ENCODE measurements at regions not wholly inside any gene's neighbourhood (a gene's known extent, or its start where the extent isn't known, plus 50 kb on each side); places are given as distances from the start of the nearest gene placed in this dataset.

DNA sequence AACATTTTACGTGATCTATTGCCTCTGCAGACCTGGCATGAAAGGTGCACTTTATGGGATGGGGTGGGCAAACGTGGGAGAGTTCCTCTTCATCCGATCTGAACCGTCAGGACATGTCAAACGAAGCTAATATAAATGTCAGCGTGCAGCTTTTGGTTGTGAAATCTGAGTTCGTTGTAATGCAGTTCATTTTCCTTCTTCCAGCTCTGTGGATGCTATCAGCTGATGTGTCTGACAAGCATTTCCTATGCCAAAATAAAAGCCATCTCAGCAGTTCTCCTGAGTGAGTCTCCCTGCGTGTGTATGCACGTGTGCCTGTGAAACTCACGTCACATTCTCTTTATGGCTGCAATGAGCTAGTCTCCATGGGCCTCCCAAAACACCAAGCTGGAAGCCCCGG, 512.3 kb downstream of the MCTP2 start:
- H3K4me3 ChIP-seq (ENCODE audit: low read depth, low read length) = no peak overlapping the region
- DNase-seq (ENCODE audit: low read depth) = no peak

- no peak for DNase-seq (ENCODE audit: low read depth)
- H3K4me3 ChIP-seq (ENCODE audit: low read depth, low read length) = no peak overlapping the region
These were observed 512.9 kb downstream of the MCTP2 start for GRCh38 chr15:94744080-94744793.

DNA sequence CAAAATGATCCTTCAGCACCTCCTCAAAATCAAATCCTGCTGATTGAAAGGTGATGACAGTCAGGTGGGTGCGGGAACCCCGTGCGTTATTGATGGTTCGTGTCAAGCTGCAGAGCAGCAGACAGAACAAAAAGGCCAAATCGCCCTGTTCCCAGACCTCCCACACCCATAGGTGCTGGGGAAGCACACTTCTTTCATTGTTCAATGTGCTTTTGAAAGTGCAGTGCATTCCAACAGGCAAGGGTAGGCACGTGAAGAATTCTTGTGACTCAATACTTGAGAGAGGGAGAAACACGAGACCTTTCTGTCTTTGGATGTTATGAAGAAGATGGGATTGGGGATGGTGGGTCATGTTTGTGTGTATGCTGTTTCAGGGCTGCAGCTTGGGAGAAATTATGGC, 514.0 kb downstream of the MCTP2 start:
- H3K4me3 ChIP-seq (ENCODE audit: low read depth, low read length) = no peak overlapping the region
- DNase-seq (ENCODE audit: low read depth) = no peak

DNA sequence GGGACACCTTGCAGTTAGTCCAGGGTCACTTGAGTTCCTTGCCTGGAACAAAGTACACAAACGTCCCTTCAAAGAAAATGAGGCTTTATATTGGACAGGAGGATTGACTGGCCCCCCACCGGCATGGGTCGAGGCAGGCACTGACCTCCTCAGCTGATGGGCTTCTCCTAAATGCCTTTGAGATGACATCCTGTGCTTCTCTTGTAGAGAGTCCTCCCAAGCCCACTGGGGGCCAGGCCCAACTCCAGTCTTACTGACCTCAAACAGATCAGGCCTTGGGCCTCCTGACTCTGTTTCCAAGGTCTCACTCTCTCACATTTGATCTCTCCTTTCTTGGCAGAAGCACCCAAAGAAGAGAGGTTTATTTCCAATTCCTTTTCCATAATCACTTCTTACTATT, 516.1 kb downstream of the MCTP2 start:
- no peak overlapping the region for H3K4me3 ChIP-seq (ENCODE audit: low read depth, low read length)
- DNase-seq (ENCODE audit: low read depth) = no peak

DNA sequence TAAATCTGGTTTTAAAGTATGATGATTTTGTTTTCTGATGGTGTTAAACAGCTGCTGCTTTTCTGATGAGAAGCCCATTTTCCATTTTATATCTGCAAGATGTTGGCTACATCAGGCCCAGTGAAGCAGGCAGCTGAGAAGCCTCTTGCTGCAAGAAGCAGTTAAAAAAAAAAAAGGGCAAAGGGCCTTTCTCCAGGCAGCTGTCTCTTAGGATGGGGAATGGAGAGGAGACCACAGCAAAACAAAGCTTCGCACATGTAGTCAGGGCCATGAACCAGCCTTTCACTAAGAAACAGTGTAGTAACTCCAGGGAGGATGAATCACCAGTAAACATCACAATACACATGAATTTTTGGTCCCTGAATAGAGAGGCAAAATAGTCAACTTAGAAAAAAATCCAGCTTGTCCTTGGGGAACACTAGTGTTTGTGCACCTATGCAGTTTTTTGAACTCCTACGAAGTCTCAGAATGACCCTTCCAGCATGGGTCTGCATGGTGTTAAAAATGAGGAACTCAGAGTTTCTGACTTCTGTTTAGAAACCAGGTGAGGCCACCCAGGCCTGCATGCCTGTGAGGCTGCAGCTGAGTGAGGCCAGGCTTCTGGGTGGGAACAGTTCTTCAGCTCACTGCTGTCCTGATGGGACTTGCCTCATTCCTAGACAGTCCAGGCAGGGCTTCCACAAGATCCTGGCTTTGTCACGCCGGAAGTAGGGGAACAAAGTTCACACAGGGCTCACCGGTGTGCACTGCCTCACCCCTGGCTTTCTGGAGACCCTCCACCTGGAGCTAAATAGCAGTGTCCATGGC, 518.7 kb downstream of the MCTP2 start:
- no peak for DNase-seq (ENCODE audit: low read depth)
- H3K4me3 ChIP-seq (ENCODE audit: low read depth, low read length) = no peak overlapping the region

GRCh38 chr15:94760348-94760747, 529.0 kb downstream of the MCTP2 start:
- H3K4me3 ChIP-seq (ENCODE audit: low read depth, low read length) = no peak overlapping the region
- no peak for DNase-seq (ENCODE audit: low read depth)

GRCh38 chr15:94761574-94761973, 530.2 kb downstream of the MCTP2 start:
- DNase-seq (ENCODE audit: low read depth) = no peak
- no peak overlapping the region for H3K4me3 ChIP-seq (ENCODE audit: low read depth, low read length)

DNA sequence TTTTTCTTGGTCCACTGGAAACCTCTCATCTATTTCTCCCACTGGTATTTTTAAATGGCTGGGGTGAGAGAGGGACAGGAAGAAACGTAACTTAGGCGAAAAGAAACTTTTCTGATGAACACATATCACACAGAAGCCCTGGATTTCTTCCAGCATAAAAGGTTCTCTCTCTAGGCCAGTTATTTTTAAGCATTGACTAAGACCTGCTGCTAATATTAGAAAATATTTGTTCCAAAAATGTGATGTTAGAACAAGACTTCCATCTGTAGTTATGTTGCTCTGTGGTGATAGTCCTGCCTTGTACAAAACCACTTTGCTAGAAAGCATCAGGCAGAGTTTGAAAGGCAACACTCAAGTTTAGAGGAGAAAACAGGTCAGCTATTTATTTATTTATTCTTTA, 537.7 kb downstream of the MCTP2 start:
- DNase-seq (ENCODE audit: low read depth) = no peak
- no peak overlapping the region for H3K4me3 ChIP-seq (ENCODE audit: low read depth, low read length)

DNA sequence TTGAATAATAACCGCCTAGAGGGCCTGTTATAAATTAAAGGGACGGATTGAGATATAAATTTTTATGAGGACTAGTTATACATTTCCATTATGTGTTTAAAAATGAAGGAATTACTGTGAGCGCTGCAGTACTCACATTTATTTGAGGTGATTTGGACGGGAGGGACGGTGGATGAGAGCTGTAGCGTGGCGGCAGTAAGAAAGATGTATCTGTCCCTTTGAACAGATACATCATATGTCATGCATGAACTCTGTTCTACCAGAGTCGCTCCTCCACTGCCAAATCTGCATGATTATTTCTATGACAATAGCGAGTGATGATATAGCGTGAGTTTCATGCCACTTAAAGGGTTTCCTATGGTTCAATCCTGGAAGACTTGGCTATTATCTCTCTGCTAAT, 538.8 kb downstream of the MCTP2 start:
- no peak for DNase-seq (ENCODE audit: low read depth)
- no peak overlapping the region for H3K4me3 ChIP-seq (ENCODE audit: low read depth, low read length)

DNA sequence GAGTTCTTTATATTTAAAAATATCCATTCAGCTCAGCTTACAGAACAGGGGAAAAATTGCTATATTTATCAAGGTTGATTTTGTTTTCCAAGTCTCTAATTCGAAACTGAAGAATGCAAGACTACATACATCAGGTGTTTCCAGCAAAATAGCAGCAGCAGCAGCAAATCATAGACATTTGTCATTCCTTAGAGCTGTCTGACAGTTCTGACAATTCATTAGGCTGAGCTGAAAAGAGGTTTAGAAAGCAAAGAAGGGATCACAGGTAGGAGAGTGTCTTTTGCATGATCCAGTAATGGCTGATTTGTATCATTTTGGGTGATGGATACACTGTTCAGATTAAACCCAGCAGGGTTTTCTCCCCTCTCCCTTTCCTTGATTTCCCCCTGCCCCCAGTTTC, 545.7 kb downstream of the MCTP2 start:
- H3K4me3 ChIP-seq (ENCODE audit: low read depth, low read length) = no peak overlapping the region
- DNase-seq (ENCODE audit: low read depth) = no peak

GRCh38 chr15:94778840-94779239, 547.5 kb downstream of the MCTP2 start:
- no peak for DNase-seq (ENCODE audit: low read depth)
- H3K4me3 ChIP-seq (ENCODE audit: low read depth, low read length) = no peak overlapping the region

DNA sequence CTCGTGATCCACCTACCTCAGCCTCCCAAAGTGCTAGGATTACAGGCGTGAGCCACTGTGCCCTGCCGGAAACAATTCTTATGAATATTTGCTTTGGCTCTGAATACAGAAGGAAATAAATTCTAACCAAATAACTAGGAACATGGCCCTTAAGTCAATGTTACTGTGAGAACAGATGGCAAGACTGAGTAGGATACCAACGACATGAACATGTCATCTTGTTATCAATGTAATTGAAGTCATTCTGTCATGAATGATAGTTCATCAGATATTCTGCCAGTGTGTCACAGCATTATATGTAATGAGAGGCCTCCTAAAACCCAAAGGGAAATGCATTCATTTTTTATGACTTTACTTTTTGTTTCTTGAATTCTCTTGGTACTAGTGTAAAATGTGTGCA, 548.8 kb downstream of the MCTP2 start:
- no peak for DNase-seq (ENCODE audit: low read depth)
- H3K4me3 ChIP-seq (ENCODE audit: low read depth, low read length) = no peak overlapping the region

- no peak for DNase-seq (ENCODE audit: low read depth)
- H3K4me3 ChIP-seq (ENCODE audit: low read depth, low read length) = no peak overlapping the region
These were observed 553.7 kb downstream of the MCTP2 start for GRCh38 chr15:94785091-94785490.

GRCh38 chr15:94791008-94791407, 559.6 kb downstream of the MCTP2 start:
- H3K4me3 ChIP-seq (ENCODE audit: low read depth, low read length) = no peak overlapping the region
- no peak for DNase-seq (ENCODE audit: low read depth)

DNA sequence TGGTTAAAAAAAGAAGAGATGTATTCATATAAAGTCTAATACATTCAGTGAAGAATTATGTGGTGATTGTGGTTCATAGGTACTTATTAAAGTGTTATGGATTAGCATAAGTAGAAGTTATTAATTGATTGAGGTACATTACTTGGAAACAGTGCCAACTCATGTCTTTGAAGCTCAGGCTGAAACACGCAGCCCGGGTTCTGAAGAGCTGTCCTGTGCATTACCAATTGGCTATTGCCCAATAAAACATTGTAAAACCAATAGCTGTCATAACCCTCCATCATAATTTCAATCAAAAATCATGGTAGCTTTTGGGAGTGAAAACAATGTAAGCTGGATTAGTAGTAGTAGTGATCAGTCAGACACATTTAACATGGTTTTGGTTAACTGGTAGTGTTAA, 560.1 kb downstream of the MCTP2 start:
- H3K4me3 ChIP-seq (ENCODE audit: low read depth, low read length) = no peak overlapping the region

DNA sequence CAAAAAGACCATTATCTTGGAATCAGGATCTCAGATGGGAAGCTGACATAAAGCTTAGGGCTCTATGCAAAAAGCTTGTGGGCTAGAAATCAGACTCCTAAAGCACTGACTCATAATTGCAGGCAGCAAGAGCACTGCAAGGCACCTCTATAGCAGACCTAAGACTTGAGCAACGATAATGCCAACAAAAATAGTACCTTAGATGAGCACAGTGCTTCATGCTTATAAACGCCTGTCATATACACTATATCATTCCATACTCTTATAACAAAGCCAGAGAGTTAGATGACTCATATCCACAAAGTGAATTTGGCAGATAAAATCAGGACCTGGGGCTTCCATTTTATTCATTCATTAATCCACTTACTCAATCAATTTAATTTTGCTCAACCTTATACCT, 560.8 kb downstream of the MCTP2 start:
- no peak overlapping the region for H3K4me3 ChIP-seq (ENCODE audit: low read depth, low read length)

More for the DNA sequence above, 560.1 kb downstream of the MCTP2 start:
- DNase-seq (ENCODE audit: low read depth) = no peak

DNA sequence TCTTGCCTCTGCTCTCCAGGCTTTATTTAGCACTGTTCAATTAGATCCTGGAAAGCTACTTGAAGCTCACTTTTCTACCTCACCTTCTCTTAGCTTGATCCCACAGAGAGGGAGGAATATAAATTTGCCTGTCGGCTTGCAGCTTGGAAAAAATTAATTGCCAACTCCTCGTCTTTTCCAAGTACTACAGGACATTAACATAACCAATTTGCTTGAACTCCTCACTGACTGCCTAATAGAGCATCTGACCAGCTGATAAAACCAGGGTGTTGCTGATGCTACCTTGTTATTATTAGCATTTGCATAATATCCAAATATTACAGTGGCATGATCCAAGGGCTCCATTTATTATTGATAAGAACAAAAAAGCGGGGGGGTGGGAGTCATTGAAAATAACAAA, 561.8 kb downstream of the MCTP2 start:
- no peak overlapping the region for H3K4me3 ChIP-seq (ENCODE audit: low read depth, low read length)
- no peak for DNase-seq (ENCODE audit: low read depth)

More for the DNA sequence above, 560.8 kb downstream of the MCTP2 start:
- peak; percentile 25 for DNase-seq (ENCODE audit: low read depth)

DNA sequence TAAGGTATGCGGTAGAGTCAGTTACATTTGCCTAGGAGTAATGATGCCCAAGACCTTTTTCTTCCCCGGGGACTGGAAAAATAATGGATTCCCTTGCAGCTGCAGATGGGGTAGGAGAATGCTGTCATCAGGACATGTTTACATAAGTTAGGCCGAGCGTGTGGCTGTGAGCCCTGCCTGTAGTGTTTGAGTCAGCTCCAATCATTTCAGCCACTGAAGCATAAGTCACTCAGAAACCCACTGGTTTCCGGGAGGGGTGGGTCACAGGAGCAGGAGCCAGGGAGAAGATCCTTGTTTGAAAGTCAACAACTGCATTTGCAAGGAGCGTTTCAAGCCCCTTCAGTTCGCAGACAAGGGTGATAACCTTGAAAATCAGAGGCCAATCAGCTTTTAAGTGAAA, 562.3 kb downstream of the MCTP2 start:
- DNase-seq (ENCODE audit: low read depth) = peak; percentile 7
- H3K4me3 ChIP-seq (ENCODE audit: low read depth, low read length) = no peak overlapping the region

DNA sequence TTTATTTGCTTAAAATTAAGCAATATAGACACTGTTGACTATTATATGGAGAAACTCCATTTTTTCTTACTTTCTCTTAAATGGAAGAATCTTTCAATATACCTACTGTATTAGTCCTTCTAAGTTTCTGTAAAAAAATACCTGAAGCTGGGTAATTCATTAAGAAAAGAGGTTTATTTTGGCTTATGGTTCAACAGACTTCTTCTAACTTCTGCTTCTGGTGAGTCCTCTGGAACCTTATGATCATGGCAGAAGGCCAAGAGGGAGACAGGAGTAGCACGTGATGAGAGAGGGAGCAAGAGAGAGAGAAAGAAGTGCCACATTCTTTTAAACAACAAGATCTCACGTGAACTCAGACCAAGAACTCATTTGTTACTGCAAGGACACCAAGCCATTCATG, 573.3 kb downstream of the MCTP2 start:
- H3K4me3 ChIP-seq (ENCODE audit: low read depth, low read length) = no peak overlapping the region
- no peak for DNase-seq (ENCODE audit: low read depth)

- DNase-seq (ENCODE audit: low read depth) = no peak
- H3K4me3 ChIP-seq (ENCODE audit: low read depth, low read length) = no peak overlapping the region
These were observed 583.9 kb downstream of the MCTP2 start for GRCh38 chr15:94815110-94815731.

- no peak for DNase-seq (ENCODE audit: low read depth)
- H3K4me3 ChIP-seq (ENCODE audit: low read depth, low read length) = no peak overlapping the region
These were observed 584.6 kb downstream of the MCTP2 start for GRCh38 chr15:94815914-94816313.
